GM19397 (cell line): ENCODE measurements at regions not wholly inside any gene's neighbourhood (a gene's known extent, or its start where the extent isn't known, plus 50 kb on each side); places are given as distances from the start of the nearest gene placed in this dataset.
A peak's percentile ranks its signal among the peaks of the same experiment; 100 is the strongest.
"Not testable (repeated sequence)": the region's sequence is repeated elsewhere in the genome, so short reads cannot be mapped to it uniquely, and the experiment has no call there.

Experiments used
- ATAC-seq: cut with Tn5 transposase; IDR thresholded peaks from one replicate; pipeline ENCODE4 v1.9.1; 2021; ENCODE audit warnings: mild to moderate bottlenecking, moderate library complexity; ENCODE audit not compliant: unreplicated experiment

DNA sequence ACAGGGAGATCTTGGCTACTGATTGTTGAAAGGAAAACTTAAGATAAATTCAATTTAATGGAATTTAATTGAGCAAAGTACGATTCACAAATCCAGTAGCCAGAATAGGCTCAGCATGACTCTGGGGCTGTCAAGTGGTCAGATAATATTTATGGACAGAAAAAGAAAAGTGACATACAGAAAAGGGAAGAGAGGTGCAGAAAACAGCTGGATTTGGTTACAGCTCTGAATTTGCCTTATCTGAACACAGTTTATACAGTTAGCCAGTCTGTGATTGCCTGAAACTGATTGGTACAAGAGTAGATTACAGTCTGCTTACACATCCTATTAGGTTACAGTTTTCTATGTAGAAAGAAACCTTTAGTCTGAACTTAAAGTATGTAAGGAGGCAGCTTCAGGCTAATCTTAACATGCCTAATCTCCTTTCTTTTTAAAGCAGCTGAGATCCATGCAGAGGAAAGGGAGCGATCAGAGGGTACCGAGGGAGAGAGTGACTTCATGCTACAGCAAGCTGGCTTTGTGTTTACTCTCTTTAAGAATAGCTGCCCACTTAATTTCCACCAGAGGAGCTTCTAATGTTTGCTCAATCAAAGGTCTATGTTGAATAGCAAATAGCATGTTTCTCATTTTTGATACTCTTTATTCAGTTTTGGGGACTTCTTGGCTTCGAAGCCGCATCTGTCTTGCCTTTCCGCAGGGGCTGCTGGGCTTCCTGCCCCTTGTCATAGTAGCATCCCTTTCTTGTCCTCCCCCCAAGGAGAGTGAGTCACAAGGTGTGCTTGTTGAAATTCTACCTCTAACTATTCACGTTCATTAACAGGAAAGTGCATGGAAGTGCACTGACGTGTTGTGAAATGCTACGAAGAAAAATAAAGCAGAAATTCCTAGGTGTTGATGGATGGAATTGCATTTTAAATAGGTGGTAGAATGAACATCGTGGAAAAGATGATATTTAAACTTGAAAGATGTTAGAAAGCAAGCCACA is 761.2 kb downstream of the TAF11L14 start:
- ATAC-seq = no peak

DNA sequence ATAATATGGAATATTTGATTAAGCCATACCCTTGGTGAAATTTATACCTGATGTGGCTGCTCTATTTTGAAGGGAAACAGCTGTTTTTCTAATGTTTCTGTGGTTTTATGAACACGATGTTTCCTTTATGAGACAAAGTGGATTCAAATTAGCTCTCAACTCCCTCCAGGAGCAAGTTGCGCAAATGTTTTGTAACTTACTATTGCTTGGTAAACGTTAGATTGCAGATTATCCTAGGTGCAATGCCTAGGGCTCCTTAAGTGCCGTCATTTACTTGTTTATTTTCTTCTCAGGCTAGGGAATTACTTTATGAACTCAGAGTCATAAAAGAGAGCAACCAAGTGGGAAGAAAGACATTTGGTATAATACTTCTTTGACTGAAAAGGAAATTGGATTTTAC is 763.1 kb downstream of the TAF11L14 start:
- no peak for ATAC-seq

DNA sequence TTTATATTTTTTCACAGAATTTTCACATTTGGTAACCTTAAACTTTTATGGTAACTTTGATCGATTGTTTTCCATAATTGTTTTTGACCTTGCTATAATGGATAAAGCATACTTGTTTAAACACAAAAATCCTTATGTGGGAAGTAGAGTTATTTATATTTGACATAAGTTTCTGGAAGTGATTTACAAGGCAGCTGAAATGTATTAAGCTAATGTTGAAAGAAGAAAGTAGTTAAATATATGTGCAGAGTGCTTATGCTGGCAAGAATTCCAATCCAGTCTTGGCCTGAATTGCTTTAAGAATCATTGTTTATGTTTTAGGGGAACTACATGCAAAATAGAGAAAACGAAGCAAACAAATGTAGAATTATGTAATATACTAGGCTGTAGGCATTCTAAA is 763.6 kb downstream of the TAF11L14 start:
- no peak for ATAC-seq

DNA sequence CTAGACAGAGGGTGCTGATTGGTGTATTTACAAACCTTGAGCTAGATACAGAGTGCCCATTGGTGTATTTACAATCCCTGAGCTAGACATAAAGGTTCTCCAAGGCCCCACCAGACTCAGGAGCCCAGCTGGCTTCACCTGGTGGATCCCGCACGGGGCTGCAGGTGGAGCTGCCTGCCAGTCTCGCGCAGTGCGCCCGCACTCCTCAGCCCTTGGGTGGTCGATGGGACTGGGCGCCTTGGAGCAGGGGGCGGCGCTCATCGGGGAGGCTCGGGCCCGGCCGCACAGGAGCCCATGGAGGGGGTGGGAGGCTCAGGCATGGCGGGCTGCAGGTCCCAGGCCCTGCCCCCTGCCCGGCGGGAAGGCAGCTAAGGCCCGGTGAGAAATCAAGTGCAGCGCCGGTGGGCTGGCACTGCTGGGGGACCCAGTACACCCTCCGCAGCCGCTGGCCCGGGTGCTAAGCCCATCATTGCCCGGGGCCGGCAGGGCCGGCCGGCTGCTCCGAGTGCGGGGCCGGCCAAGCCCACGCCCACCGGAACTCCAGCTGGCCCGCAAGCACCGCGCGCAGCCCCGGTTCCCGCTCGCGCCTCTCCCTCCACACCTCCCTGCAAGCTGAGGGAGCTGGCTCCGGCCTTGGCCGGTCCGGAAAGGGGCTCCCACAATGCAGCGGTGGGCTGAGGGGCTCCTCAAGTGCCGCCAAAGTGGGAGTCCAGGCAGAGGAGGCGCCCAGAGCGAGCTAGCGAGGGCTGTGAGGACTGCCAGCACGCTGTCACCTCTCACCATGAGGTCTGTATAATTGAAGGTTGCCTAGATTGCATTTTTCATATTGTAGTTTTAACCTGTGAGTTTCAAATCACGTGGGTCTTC is 765.4 kb downstream of the TAF11L14 start:
- not testable (repeated sequence) for ATAC-seq

DNA sequence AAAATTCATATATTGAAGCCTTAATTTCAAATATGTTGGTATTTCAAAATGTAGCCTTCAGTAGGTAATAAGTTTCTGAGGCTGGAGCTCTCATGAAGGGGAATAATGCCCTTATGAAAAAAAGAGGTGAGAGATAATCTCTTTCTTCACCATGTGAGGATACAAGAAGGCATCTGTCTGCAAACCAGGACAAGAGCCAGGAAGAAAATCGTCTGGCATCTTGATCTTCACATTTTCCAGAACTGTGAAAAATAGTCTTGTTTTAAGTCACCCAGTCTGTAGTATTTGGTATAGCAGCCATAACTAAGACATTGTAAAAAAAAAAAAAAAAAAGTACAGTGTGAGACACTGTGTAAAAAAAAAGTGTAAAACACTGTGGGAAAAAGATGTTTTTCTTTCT is 768.9 kb downstream of the TAF11L14 start:
- ATAC-seq = no peak

DNA sequence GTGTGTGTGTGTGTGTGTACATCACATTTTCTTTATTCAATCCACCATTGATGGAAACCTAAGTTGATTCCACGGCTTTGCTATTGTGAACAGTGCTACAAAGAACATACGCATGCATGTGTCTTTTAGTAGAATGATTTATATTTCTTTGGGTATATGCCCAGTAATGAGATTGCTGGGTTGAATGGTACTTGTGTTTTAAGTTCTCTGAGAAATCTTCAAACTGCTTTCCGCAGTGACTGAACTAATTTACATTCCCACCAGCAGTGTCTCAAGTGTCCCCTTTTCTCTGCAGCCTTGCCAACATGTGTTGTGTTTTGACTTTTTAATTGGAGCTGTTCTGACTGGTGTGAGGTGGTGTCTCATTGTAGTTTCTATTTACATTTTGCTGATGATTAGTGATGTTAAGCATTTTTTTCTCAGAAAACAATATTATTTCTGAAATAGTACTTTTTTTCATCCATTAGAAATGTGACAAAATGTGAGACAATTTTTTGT is 769.7 kb downstream of the TAF11L14 start:
- no peak for ATAC-seq

DNA sequence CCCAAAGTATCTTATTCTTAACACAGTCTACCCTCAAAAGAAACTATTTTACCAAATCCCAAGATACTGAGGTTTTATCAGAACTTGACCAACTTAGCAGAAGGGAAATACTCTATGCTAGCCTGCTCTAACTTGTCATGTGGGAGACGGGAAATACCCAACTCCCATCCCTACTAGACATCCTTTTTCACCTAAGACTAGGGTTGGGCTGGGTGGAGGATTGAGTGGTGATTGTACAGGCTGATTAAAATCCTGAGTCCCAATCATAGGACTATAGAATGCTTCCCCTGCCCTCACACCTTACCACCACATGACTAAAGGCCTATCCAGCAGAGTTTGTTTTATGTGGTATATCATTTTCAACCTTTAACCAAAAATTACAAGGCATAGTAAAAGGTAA is 786.5 kb downstream of the TAF11L14 start:
- ATAC-seq = no peak

DNA sequence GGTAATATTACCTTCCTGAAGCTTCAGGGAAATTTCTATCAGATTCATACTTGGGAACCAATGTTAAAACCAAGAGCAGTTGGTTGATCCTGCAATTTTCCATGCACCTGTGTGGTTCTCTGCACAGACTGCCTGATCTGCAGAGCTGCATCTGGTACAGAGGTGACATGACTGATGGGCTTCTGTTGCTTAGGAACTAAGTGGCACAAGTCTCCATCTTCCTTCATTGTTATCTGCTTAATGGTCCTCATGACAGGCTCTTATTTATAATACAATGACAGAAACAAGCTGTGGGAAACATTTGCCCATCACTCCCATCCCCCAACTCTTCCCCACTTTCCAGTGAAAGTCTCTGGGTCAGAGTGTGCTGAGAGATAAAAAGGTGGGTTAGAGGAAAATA is 799.1 kb downstream of the TAF11L14 start:
- no peak for ATAC-seq

DNA sequence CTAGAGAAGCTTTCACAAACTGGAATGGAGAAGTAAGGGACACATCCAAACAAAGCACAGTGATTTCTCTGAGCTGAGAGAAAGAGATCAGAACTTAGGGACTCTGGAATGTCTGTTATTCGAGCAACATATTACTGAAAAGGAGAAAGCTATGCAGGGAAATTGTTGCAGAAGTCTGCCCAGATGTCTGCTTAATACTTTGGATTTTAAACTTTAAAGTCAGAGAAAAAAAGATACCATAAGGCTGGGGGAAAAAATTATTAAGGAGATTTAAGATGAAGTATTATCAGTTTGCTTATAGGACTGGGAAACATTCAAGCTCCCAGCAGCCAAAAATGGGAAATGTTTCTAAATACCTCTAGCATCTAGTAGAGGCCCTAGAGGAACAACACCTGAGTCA is 803.9 kb downstream of the TAF11L14 start:
- no peak for ATAC-seq

DNA sequence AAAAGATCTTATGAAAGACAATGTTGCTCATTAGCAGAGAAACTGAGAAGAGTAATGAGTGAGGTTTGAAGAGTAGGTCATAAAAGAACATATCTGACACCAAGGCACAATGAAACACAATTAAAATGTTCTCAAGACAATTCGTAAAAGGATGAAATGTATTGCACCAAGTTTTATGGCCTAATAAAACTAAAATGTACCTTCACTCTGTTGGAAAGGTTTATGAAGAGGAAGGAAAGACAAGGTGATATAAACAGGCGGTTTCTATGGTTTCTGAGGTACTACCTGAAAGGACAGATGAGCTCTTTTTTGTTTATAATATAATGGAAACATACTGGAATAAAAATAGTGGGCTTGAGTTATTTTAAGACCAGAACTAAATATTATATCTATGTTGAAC is 821.3 kb downstream of the TAF11L14 start:
- no peak for ATAC-seq

DNA sequence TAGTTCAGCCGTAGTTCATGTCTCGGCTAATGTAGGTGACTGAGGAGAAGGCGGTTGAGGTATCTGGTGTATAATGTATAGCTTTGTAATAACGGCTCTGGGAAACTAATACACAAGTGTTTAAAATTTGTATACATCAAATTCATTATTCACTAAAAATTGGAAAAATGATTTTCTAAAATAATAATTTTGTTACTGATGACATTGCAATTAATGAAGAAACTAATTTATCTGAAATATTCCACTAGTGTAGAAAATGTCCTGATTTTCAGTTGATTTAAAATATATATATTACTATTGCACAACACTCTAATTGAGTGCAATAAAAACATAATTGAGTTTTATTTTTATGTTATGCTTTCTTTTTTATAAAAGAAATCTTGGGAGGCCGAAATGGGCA is 823.0 kb downstream of the TAF11L14 start:
- ATAC-seq = no peak

DNA sequence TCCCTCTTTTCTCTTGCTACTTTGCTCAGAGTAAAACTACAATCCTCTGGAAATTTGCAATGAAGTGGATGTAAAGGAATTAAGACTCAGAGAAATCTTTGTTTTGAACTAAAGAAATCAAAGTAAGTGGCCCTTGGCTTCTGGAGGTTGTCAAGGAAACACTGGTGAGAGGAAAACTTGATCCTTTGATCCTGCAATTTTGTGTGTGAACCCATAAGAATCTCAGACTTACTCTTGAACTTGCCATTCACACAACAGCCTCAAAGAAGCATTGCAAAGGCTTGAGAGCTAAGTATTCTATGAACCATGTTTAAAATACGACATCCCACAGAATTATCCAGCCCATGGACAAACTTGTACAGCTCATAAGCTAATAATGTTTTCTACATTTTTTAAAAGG is 827.5 kb downstream of the TAF11L14 start:
- no peak for ATAC-seq

DNA sequence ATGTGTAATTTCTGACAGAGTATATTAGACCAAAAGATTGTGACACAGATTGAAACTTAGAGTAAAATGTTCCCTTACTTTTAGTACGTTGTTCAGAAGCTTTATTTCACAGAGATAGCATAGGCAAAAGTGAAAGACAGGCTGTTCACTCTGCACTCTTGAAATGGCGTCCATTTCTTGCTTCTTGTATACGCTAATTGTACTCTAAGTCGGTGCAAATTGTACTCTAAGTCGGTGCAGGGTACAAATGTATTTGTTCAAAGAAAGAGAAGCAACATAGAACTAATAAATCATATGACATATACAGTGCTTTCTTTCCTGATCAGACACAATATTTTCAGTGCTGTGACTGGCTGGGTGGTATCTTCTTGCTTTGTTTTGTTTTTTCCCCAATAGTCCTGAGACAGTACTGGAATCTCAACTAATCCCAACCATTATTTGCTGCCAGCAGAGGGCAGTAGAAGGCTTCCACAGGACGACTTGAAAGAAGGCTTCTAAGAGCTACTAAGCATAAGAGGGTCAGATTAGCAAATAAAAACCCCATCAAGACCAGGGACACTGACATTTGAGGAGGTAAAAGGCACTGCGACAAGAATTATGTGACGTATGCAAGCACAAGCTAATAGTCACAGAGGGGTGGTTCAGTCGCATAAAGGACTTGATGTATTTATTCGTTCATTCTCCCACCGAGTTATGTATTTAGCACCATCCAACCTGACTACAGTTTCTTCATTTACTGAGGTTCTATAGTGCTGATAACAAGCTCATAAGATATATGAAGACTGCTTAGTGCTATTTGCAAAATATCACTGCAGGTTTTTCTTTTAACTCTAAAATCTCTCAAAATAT is 831.8 kb downstream of the TAF11L14 start:
- ATAC-seq = peak; percentile 87

DNA sequence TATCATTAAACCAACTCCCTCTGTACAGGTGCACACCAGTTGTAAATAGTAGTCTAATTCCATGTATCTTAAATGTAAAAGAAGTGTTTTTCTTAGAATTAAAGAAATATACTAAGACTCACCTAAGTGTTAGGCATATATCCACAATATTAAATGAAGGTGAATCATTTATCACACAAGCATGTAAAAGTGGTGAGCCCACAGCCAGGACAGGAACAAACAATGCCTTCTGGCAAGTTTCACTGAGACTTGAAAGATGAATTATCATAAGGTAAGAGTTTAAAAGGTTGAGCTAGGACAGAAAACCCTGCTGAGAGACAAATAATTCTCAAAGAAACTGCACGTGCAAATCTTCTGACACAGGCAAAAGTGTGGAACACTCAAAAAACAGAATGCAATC is 832.5 kb downstream of the TAF11L14 start:
- no peak for ATAC-seq

DNA sequence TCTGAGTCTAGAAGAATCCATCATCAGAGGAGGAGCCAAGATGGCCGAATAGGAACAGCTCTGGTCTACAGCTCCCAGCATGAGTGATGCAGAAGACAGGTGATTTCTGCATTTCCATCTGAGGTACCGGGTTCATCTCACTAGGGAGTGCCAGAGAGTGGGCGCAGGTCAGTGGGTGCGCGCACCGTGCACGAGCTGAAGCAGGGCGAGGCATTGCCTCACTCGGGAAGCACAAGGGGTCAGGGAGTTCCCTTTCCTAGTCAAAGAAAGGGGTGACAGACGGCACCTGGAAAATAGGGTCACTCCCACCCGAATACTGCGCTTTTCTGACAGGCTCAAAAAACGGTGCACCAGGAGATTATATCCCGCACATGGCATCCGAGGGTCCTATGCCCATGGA is 837.5 kb downstream of the TAF11L14 start:
- ATAC-seq = not testable (repeated sequence)

DNA sequence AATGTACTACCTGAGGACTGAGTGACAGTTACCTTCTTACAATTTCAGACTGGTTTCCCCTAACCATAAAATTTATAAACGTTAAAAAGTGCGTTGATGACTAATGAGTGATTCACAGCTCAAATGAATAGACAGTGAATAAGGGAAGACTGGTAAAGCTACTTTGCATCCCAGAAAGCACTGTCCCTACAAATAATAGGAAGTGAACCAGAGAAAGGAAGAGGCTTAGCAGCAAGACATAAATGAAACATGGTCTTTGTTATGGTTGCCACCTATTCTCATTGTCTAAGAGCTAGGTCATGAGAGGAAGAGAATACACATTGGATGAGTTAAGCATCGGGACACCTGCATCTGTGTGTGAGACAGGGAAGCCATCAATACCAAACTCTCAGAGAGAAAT is 849.2 kb downstream of the TAF11L14 start:
- ATAC-seq = no peak

DNA sequence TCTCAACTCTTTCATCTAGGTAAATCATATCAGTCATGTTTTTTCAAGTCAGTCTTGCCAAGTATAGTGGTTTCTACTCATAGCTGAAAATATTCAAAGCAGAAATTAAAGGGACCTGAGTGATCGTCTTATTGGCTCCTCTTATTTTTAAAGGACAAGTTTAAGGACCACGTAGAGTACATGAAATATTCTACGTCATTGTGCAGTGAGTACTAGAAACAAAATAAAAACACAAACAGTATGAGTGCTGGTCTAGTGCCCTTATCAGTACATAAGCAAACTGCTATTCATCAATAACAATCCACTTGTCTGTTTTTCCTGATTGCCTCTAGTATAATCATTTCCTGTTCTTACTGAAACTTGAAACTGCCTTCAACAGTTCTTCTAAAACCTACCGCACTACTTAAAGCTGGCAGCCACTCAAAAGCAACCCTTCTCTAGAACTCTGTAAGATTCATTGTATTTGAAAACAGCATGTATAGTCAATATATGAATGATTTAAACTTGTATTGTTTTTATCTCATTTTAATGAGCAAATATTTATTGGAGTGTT is 853.7 kb downstream of the TAF11L14 start:
- no peak for ATAC-seq

DNA sequence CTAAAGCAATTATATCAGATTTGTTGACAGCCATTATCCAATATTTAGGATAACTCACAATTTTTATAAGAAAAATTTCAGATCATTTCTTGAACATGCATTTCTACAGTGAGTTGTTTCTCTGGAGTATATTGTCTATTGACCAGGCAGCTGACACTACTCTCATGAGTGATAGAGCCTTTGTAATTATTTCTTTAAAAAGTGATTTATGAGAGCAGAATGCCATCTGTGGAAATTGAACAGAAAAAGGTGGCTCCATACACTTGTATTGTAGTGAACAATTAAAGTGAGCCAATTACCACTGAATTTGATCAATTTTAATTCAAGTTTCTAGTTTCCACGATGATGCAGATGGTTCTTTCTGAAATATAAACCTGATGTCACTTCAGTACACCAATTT is 855.4 kb downstream of the TAF11L14 start:
- ATAC-seq = no peak

DNA sequence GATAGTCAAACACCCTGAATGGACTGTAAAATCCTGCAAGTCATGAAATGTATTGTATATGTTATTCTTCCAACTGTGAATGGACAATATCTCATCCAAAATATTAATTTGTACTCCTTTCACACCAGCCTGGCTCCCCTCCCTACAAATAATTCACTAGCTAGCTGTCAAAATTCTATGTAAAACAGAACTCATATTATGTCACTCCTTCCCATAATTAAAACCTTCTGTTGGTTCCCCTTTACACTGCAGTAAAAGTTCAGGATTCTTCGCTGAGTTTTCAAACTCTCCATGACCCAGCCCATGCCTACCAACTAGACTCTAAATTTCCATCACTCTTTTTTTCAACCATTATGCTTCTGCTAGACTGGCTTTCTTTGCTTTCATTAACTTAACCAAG is 857.1 kb downstream of the TAF11L14 start:
- no peak for ATAC-seq

DNA sequence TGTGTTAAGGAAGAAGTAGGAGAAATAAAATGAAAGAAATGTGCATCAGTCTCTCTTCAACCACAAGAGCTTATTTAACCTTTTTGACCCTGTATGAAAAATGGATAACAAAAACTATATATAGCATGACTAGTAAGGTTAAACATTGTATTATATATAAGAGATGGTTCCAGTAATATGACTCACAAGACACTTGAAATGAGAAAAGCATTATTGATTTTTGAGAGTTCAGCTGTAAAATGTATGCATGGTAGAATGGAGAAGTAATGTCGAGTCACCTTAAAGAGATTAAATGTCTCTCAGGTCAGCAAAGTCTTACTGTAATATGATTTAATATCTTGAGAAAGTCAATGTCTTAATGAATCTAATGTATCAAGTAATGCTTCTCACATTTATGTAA is 860.9 kb downstream of the TAF11L14 start:
- ATAC-seq = no peak
